ENCODE measurements at regions not wholly inside any gene's neighbourhood (a gene's known extent, or its start where the extent isn't known, plus 50 kb on each side); places are given as distances from the start of the nearest gene placed in this dataset.

DNA sequence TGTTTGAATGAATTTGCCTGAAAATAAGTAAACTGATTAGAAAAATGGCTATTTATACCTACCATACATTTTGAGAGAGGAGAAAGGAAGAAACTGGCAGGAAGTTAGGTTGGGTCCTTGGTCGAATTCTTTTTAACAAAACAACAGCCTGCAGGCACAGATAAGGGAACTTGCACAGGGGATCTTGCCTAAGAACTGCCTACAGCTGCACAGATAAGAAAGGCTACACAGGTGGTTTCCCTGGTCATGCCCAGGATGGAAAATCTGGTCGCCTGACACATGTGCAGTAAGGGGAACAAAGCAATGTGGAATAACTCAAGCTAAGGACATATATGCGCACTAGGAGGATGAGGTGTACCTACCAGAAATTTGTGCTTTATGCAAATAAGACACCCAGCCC lies 732.1 kb upstream of the POT1 start (continued):
- no peak for TF ChIP-seq MLX (CRISPR knock-in tag; conservative IDR thresholded peaks at IDR 0.05)
- TF ChIP-seq CTBP1 (IDR thresholded peaks at IDR 0.05; ENCODE audit: borderline replicate concordance) = 0 out of 2 replicates have a peak, but pooled peaks have one; percentile 17
- TF ChIP-seq CCNT2 (IDR thresholded peaks at IDR 0.05; ENCODE audit: borderline replicate concordance, extremely low read depth, insufficient read length, low read depth, low read length) = no peak
- no peak for TF ChIP-seq FOXP4 (CRISPR knock-in tag; IDR thresholded peaks at IDR 0.05; ENCODE audit: borderline replicate concordance)
- TF ChIP-seq ZC3H11A (IDR thresholded peaks at IDR 0.05; ENCODE audit: low read depth, low read length) = no peak
- TF ChIP-seq KLF16 (IDR thresholded peaks at IDR 0.05) = peak; percentile 85
- TF ChIP-seq FOXJ3 (CRISPR knock-in tag; IDR thresholded peaks at IDR 0.05) = no peak
- TF ChIP-seq, protein P1, sequence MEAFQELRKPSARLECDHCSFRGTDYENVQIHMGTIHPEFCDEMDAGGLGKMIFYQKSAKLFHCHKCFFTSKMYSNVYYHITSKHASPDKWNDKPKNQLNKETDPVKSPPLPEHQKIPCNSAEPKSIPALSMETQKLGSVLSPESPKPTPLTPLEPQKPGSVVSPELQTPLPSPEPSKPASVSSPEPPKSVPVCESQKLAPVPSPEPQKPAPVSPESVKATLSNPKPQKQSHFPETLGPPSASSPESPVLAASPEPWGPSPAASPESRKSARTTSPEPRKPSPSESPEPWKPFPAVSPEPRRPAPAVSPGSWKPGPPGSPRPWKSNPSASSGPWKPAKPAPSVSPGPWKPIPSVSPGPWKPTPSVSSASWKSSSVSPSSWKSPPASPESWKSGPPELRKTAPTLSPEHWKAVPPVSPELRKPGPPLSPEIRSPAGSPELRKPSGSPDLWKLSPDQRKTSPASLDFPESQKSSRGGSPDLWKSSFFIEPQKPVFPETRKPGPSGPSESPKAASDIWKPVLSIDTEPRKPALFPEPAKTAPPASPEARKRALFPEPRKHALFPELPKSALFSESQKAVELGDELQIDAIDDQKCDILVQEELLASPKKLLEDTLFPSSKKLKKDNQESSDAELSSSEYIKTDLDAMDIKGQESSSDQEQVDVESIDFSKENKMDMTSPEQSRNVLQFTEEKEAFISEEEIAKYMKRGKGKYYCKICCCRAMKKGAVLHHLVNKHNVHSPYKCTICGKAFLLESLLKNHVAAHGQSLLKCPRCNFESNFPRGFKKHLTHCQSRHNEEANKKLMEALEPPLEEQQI (IDR thresholded peaks at IDR 0.05) = peak; percentile 66; the same call in 1 of the 2 replicates
- no peak for TF ChIP-seq ZNF133 (CRISPR knock-in tag; IDR thresholded peaks at IDR 0.05)
- TF ChIP-seq RBM15 (IDR thresholded peaks at IDR 0.05; ENCODE audit: insufficient read depth, low read length) = no peak
- no peak for TF ChIP-seq POLR2H (tag; IDR thresholded peaks at IDR 0.05; ENCODE audit: low read depth)
- no peak for TF ChIP-seq PTRF (tag; IDR thresholded peaks at IDR 0.05)
- TF ChIP-seq CBX5 (IDR thresholded peaks at IDR 0.05; ENCODE audit: borderline replicate concordance, low read depth) = no peak
- peak; percentile 17; the same call in 1 of the 2 replicates for TF ChIP-seq MEF2A (IDR thresholded peaks at IDR 0.05; ENCODE audit: control insufficient read depth, low read depth, low read length)
- TF ChIP-seq, protein P2, sequence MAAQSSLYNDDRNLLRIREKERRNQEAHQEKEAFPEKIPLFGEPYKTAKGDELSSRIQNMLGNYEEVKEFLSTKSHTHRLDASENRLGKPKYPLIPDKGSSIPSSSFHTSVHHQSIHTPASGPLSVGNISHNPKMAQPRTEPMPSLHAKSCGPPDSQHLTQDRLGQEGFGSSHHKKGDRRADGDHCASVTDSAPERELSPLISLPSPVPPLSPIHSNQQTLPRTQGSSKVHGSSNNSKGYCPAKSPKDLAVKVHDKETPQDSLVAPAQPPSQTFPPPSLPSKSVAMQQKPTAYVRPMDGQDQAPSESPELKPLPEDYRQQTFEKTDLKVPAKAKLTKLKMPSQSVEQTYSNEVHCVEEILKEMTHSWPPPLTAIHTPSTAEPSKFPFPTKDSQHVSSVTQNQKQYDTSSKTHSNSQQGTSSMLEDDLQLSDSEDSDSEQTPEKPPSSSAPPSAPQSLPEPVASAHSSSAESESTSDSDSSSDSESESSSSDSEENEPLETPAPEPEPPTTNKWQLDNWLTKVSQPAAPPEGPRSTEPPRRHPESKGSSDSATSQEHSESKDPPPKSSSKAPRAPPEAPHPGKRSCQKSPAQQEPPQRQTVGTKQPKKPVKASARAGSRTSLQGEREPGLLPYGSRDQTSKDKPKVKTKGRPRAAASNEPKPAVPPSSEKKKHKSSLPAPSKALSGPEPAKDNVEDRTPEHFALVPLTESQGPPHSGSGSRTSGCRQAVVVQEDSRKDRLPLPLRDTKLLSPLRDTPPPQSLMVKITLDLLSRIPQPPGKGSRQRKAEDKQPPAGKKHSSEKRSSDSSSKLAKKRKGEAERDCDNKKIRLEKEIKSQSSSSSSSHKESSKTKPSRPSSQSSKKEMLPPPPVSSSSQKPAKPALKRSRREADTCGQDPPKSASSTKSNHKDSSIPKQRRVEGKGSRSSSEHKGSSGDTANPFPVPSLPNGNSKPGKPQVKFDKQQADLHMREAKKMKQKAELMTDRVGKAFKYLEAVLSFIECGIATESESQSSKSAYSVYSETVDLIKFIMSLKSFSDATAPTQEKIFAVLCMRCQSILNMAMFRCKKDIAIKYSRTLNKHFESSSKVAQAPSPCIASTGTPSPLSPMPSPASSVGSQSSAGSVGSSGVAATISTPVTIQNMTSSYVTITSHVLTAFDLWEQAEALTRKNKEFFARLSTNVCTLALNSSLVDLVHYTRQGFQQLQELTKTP (IDR thresholded peaks at IDR 0.05; ENCODE audit: low read depth in 1 of 2, partially characterized antibody in 2 of 2) = no peak
- peak; percentile 74 for TF ChIP-seq DMBX1 (CRISPR knock-in tag; IDR thresholded peaks at IDR 0.05; ENCODE audit: borderline replicate concordance)
- TF ChIP-seq, protein P3, sequence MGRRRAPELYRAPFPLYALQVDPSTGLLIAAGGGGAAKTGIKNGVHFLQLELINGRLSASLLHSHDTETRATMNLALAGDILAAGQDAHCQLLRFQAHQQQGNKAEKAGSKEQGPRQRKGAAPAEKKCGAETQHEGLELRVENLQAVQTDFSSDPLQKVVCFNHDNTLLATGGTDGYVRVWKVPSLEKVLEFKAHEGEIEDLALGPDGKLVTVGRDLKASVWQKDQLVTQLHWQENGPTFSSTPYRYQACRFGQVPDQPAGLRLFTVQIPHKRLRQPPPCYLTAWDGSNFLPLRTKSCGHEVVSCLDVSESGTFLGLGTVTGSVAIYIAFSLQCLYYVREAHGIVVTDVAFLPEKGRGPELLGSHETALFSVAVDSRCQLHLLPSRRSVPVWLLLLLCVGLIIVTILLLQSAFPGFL (CRISPR knock-in tag; IDR thresholded peaks at IDR 0.05) = no peak
- TF ChIP-seq NFRKB (IDR thresholded peaks at IDR 0.05; ENCODE audit: low read depth) = no peak
- peak; percentile 84 for TF ChIP-seq NCOR1 (IDR thresholded peaks at IDR 0.05)
